ENCODE measurements at regions not wholly inside any gene's neighbourhood (a gene's known extent, or its start where the extent isn't known, plus 50 kb on each side); places are given as distances from the start of the nearest gene placed in this dataset.

- TF ChIP-seq CTCF (IDR thresholded peaks at IDR 0.05): no peak
Observed at GRCh38 chr13:24985107-24985506, 110.8 kb upstream of the PABPC3 start.

GRCh38 chr13:24985896-24986295 is 110.0 kb upstream of the PABPC3 start:
- no peak for TF ChIP-seq CTCF (IDR thresholded peaks at IDR 0.05)

- TF ChIP-seq CTCF (IDR thresholded peaks at IDR 0.05): no peak
Observed at GRCh38 chr13:24986826-24987225, 109.1 kb upstream of the PABPC3 start.

GRCh38 chr13:24995225-24995804 is 100.6 kb upstream of the PABPC3 start:
- TF ChIP-seq CTCF (IDR thresholded peaks at IDR 0.05): peak; percentile 80

- peak; percentile 73 for TF ChIP-seq CTCF (IDR thresholded peaks at IDR 0.05)
Observed at GRCh38 chr13:24997367-24997967, 98.5 kb upstream of the PABPC3 start.

- TF ChIP-seq CTCF (IDR thresholded peaks at IDR 0.05): no peak
Observed at GRCh38 chr13:24998433-24998832, 97.5 kb upstream of the PABPC3 start.

GRCh38 chr13:25001476-25002206 is 94.3 kb upstream of the PABPC3 start:
- no peak for TF ChIP-seq CTCF (IDR thresholded peaks at IDR 0.05)
